ENCODE measurements at regions not wholly inside any gene's neighbourhood (a gene's known extent, or its start where the extent isn't known, plus 50 kb on each side); places are given as distances from the start of the nearest gene placed in this dataset.

GRCh38 chr12:65609359-65609771 is 214.9 kb upstream of the HMGA2 start:
- 100% methylated on average over 1 of the region's 4 CpGs for WGBS (ENCODE audit: insufficient coverage, low lambda C conversion rate)

GRCh38 chr12:65611396-65611795 is 212.9 kb upstream of the HMGA2 start:
- Histone ChIP-seq H3K36me3 (ENCODE audit: control insufficient read depth, insufficient read depth, low read length) (no peaks in the 10 kb centered on the region), H3K9me3 (ENCODE audit: control insufficient read depth, low read depth, low read length) (peaks cover 4% of the 10 kb centered on the region)
- no CpG with 5 or more reads among the region's 3 CpGs for WGBS (ENCODE audit: insufficient coverage, low lambda C conversion rate)

More at GRCh38 chr12:65609359-65609771, 214.9 kb upstream of the HMGA2 start:
- Histone ChIP-seq H3K4me1 (ENCODE audit: control insufficient read depth, insufficient read depth, low read length) (peaks cover 8% of the 10 kb centered on the region), H3K27me3 (ENCODE audit: control insufficient read depth, insufficient read depth, low read length) (no peaks in the 10 kb centered on the region), H3K9me3 (ENCODE audit: control insufficient read depth, low read depth, low read length) (no peaks in the 10 kb centered on the region), H3K4me3 (ENCODE audit: low read length) (no peak overlapping the region), H3K27ac (ENCODE audit: low read length) (no peak overlapping the region), H3K36me3 (ENCODE audit: control insufficient read depth, insufficient read depth, low read length) (no peaks in the 10 kb centered on the region)
- no peak for DNase-seq

GRCh38 chr12:65612440-65612839 is 211.8 kb upstream of the HMGA2 start:
- peaks cover 9% of the 10 kb centered on the region for H3K4me1 ChIP-seq (ENCODE audit: control insufficient read depth, insufficient read depth, low read length)
- no peaks in the 10 kb centered on the region for H3K36me3 ChIP-seq (ENCODE audit: control insufficient read depth, insufficient read depth, low read length)
- peaks cover 4% of the 10 kb centered on the region for H3K9me3 ChIP-seq (ENCODE audit: control insufficient read depth, low read depth, low read length)
- no peak for DNase-seq
- H3K27ac ChIP-seq (ENCODE audit: low read length), result no peak overlapping the region
- 93% methylated on average over 3 of the region's 7 CpGs for WGBS (ENCODE audit: insufficient coverage, low lambda C conversion rate)
- no peaks in the 10 kb centered on the region for H3K27me3 ChIP-seq (ENCODE audit: control insufficient read depth, insufficient read depth, low read length)
- H3K4me3 ChIP-seq (ENCODE audit: low read length), result no peak overlapping the region

More at GRCh38 chr12:65611396-65611795, 212.9 kb upstream of the HMGA2 start:
- no peak for DNase-seq
- H3K4me1 ChIP-seq (ENCODE audit: control insufficient read depth, insufficient read depth, low read length), result peaks cover 9% of the 10 kb centered on the region
- H3K27ac ChIP-seq (ENCODE audit: low read length), result no peak overlapping the region
- H3K27me3 ChIP-seq (ENCODE audit: control insufficient read depth, insufficient read depth, low read length), result no peaks in the 10 kb centered on the region
- no peak overlapping the region for H3K4me3 ChIP-seq (ENCODE audit: low read length)

DNA sequence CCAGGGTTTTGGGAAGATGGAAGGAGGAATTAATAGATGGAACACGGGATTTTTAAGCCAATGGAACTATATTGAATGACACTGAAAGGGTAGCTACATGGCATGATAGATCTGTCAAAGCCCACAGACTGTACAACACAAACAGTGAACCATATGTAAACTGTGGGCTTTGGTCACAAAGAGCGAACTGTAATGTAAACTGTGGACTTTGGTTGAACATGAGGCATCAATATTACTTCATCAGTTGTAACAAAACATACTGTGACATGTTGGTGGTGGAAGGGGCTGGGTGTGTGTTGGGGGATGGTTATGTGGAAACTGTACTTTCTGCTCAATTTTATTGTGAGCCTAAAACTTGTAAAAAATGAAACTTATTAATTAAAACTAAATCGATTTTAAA is 210.6 kb upstream of the HMGA2 start:
- WGBS (ENCODE audit: insufficient coverage, low lambda C conversion rate), result 95% methylated on average over 2 of the region's 3 CpGs
- peak; percentile 58 to 80 for DNase-seq

DNA sequence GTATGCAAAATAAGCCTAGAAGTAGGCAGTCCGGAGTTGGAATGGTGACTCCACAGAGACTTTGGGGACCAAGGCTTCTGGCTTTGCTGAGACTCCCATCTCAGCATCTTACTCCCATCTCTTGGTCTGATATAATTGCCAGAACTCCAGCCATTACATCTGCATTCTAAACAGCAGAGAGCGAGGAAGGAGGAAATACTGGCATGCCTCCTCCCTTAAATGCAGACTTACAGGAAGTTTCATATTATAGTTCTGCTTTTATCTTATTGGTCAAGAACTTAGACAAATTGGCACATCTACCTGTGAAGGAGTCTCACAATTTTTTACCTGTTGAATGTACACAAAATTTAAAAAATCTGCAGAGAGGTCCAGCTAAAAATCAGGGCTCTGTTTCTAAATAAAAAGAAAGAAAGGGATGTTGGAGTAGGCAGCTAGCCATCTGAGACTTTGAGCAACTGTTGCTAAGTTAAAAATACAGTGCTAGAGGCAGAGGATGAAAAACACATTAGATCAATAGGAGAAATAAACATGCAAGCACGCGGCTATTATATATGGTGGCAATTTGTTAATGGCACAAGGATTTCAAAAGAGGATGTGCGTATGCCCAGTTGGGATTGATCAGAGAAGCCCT is 209.9 kb upstream of the HMGA2 start:
- H3K36me3 ChIP-seq (ENCODE audit: control insufficient read depth, insufficient read depth, low read length), result no peaks in the 10 kb centered on the region
- 100% methylated on average over 3 of the region's 5 CpGs for WGBS (ENCODE audit: insufficient coverage, low lambda C conversion rate)
- peak in 1 of 2 donors; percentile 9 for DNase-seq
- peaks cover 5% of the 10 kb centered on the region for H3K4me1 ChIP-seq (ENCODE audit: control insufficient read depth, insufficient read depth, low read length)
- H3K27ac ChIP-seq (ENCODE audit: low read length), result no peak overlapping the region
- H3K4me3 ChIP-seq (ENCODE audit: low read length), result no peak overlapping the region
- peaks cover 4% of the 10 kb centered on the region for H3K9me3 ChIP-seq (ENCODE audit: control insufficient read depth, low read depth, low read length)
- H3K27me3 ChIP-seq (ENCODE audit: control insufficient read depth, insufficient read depth, low read length), result no peaks in the 10 kb centered on the region

More for the DNA sequence above, 210.6 kb upstream of the HMGA2 start:
- no peak overlapping the region for H3K4me3 ChIP-seq (ENCODE audit: low read length)
- no peak overlapping the region for H3K27ac ChIP-seq (ENCODE audit: low read length)
- H3K27me3 ChIP-seq (ENCODE audit: control insufficient read depth, insufficient read depth, low read length), result no peaks in the 10 kb centered on the region
- peaks cover 4% of the 10 kb centered on the region for H3K9me3 ChIP-seq (ENCODE audit: control insufficient read depth, low read depth, low read length)
- H3K4me1 ChIP-seq (ENCODE audit: control insufficient read depth, insufficient read depth, low read length), result peaks cover 5% of the 10 kb centered on the region
- no peaks in the 10 kb centered on the region for H3K36me3 ChIP-seq (ENCODE audit: control insufficient read depth, insufficient read depth, low read length)

- Histone ChIP-seq H3K4me1 (ENCODE audit: control insufficient read depth, insufficient read depth, low read length) (peaks cover 5% of the 10 kb centered on the region), H3K27ac (ENCODE audit: low read length) (no peak overlapping the region), H3K36me3 (ENCODE audit: control insufficient read depth, insufficient read depth, low read length) (no peaks in the 10 kb centered on the region), H3K4me3 (ENCODE audit: low read length) (no peak overlapping the region), H3K9me3 (ENCODE audit: control insufficient read depth, low read depth, low read length) (peaks cover 4% of the 10 kb centered on the region), H3K27me3 (ENCODE audit: control insufficient read depth, insufficient read depth, low read length) (no peaks in the 10 kb centered on the region)
- no CpG with 5 or more reads among the region's 2 CpGs for WGBS (ENCODE audit: insufficient coverage, low lambda C conversion rate)
- DNase-seq, result no peak
Observed at GRCh38 chr12:65615118-65615517, 209.2 kb upstream of the HMGA2 start.

- Histone ChIP-seq H3K4me1 (ENCODE audit: control insufficient read depth, insufficient read depth, low read length) (peaks cover 5% of the 10 kb centered on the region), H3K4me3 (ENCODE audit: low read length) (no peak overlapping the region), H3K27me3 (ENCODE audit: control insufficient read depth, insufficient read depth, low read length) (no peaks in the 10 kb centered on the region), H3K9me3 (ENCODE audit: control insufficient read depth, low read depth, low read length) (peaks cover 4% of the 10 kb centered on the region), H3K27ac (ENCODE audit: low read length) (no peak overlapping the region), H3K36me3 (ENCODE audit: control insufficient read depth, insufficient read depth, low read length) (no peaks in the 10 kb centered on the region)
- no CpG with 5 or more reads among the region's 1 CpG for WGBS (ENCODE audit: insufficient coverage, low lambda C conversion rate)
- no peak for DNase-seq
Observed at GRCh38 chr12:65616022-65616421, 208.3 kb upstream of the HMGA2 start.

DNA sequence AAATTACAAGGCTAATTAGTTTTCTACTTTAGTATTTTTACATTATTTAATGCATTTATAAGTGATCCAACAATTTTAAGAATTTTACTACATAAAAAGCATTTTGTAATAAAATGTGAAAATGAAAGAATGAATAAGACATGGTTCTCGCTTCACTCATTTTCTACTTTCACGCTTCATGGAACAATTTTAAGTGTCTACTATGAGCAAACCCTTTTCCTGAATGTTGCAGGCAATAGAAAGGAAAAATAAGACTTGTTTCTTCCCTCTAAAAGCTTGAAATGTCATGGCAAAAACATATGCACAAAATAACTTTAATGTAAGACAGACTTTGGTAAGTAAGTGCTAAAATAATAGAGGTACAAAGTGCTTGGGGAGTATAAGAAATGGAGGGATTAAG is 205.7 kb upstream of the HMGA2 start:
- no peaks in the 10 kb centered on the region for H3K36me3 ChIP-seq (ENCODE audit: control insufficient read depth, insufficient read depth, low read length)
- DNase-seq, result no peak
- no peak overlapping the region for H3K27ac ChIP-seq (ENCODE audit: low read length)
- H3K4me3 ChIP-seq (ENCODE audit: low read length), result no peak overlapping the region
- peaks cover 4% of the 10 kb centered on the region for H3K9me3 ChIP-seq (ENCODE audit: control insufficient read depth, low read depth, low read length)
- 100% methylated on average over 2 of the region's 2 CpGs for WGBS (ENCODE audit: insufficient coverage, low lambda C conversion rate)
- peaks cover 5% of the 10 kb centered on the region for H3K4me1 ChIP-seq (ENCODE audit: control insufficient read depth, insufficient read depth, low read length)
- no peaks in the 10 kb centered on the region for H3K27me3 ChIP-seq (ENCODE audit: control insufficient read depth, insufficient read depth, low read length)

DNA sequence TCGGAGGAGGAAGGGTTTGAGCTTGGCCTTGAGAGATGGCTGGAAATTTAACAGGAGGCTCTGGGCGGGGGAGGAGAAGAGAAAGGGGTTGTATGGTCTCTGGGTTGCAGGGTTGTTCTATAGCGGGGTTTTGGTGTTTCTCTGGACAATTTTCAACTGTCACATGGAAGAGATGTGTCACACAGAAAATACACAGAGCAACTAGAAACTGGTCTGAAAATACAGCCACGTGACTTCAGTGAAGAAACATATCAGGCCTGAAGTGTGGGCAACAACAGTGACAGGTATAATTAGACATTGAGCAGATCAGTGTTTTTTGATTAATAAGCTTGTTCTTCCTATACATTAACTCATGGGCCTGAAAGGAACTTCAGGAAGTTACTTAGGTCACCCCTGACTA is 205.3 kb upstream of the HMGA2 start:
- no peak overlapping the region for H3K4me3 ChIP-seq (ENCODE audit: low read length)
- DNase-seq, result no peak
- WGBS (ENCODE audit: insufficient coverage, low lambda C conversion rate), result no CpG with 5 or more reads among the region's 4 CpGs
- H3K27ac ChIP-seq (ENCODE audit: low read length), result no peak overlapping the region
- no peaks in the 10 kb centered on the region for H3K27me3 ChIP-seq (ENCODE audit: control insufficient read depth, insufficient read depth, low read length)
- H3K4me1 ChIP-seq (ENCODE audit: control insufficient read depth, insufficient read depth, low read length), result peaks cover 4% of the 10 kb centered on the region
- H3K36me3 ChIP-seq (ENCODE audit: control insufficient read depth, insufficient read depth, low read length), result no peaks in the 10 kb centered on the region
- peaks cover 4% of the 10 kb centered on the region for H3K9me3 ChIP-seq (ENCODE audit: control insufficient read depth, low read depth, low read length)

- no CpG with 5 or more reads among the region's 1 CpG for WGBS (ENCODE audit: insufficient coverage, low lambda C conversion rate)
- no peaks in the 10 kb centered on the region for H3K36me3 ChIP-seq (ENCODE audit: control insufficient read depth, insufficient read depth, low read length)
- DNase-seq, result no peak
- H3K4me1 ChIP-seq (ENCODE audit: control insufficient read depth, insufficient read depth, low read length), result no peaks in the 10 kb centered on the region
- H3K9me3 ChIP-seq (ENCODE audit: control insufficient read depth, low read depth, low read length), result peaks cover 4% of the 10 kb centered on the region
- H3K4me3 ChIP-seq (ENCODE audit: low read length), result no peak overlapping the region
- H3K27me3 ChIP-seq (ENCODE audit: control insufficient read depth, insufficient read depth, low read length), result no peaks in the 10 kb centered on the region
- no peak overlapping the region for H3K27ac ChIP-seq (ENCODE audit: low read length)
Observed at GRCh38 chr12:65620046-65620445, 204.2 kb upstream of the HMGA2 start.

DNA sequence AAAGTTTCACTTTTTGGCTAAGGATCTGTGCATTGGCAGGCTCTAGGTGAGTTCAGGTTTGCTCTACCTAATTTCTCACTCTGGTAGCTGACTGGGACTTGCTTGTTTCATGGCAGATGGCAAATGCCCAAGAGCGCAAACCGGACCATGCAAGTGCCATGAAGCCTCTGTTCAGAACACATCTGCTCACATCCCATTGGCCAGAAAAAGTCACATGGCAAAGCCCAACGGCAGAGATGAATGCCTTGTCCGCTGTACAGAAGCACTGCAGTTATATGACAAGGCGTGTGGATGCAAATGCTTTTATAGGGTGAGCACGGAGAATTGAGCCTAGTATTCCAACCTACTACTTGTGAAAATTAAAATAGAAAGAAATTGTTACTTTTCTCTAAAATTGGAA is 202.2 kb upstream of the HMGA2 start:
- H3K4me1 ChIP-seq (ENCODE audit: control insufficient read depth, insufficient read depth, low read length), result no peaks in the 10 kb centered on the region
- H3K9me3 ChIP-seq (ENCODE audit: control insufficient read depth, low read depth, low read length), result no peaks in the 10 kb centered on the region
- H3K4me3 ChIP-seq (ENCODE audit: low read length), result no peak overlapping the region
- H3K36me3 ChIP-seq (ENCODE audit: control insufficient read depth, insufficient read depth, low read length), result no peaks in the 10 kb centered on the region
- no CpG with 5 or more reads among the region's 6 CpGs for WGBS (ENCODE audit: insufficient coverage, low lambda C conversion rate)
- no peak overlapping the region for H3K27ac ChIP-seq (ENCODE audit: low read length)
- no peak for DNase-seq
- H3K27me3 ChIP-seq (ENCODE audit: control insufficient read depth, insufficient read depth, low read length), result no peaks in the 10 kb centered on the region
